SU-DHL-6 (cell line): ENCODE measurements at regions not wholly inside any gene's neighbourhood (a gene's known extent, or its start where the extent isn't known, plus 50 kb on each side); places are given as distances from the start of the nearest gene placed in this dataset.

ENCODE experiments used
- EZH2phosphoT487 ChIP-seq: fragments of 200-600 bp; sonication (generic), shearing (Covaris generic); conservative IDR thresholded peaks from 2 replicates; pipeline ENCODE4 v1.6.1; 2018; ENCODE audit warnings: mild to moderate bottlenecking, antibody characterized with exemption, low read length, moderate library complexity, mixed read lengths
- TF ChIP-seq, protein P1 (sequence below): fragments of 200-600 bp; sonication (generic); IDR thresholded peaks from one replicate; pipeline ENCODE4 v1.5.1; 2017; ENCODE audit warnings: antibody characterized with exemption, mild to moderate bottlenecking, low read length, moderate library complexity; ENCODE audit not compliant: insufficient read depth, poor library complexity, severe bottlenecking

DNA sequence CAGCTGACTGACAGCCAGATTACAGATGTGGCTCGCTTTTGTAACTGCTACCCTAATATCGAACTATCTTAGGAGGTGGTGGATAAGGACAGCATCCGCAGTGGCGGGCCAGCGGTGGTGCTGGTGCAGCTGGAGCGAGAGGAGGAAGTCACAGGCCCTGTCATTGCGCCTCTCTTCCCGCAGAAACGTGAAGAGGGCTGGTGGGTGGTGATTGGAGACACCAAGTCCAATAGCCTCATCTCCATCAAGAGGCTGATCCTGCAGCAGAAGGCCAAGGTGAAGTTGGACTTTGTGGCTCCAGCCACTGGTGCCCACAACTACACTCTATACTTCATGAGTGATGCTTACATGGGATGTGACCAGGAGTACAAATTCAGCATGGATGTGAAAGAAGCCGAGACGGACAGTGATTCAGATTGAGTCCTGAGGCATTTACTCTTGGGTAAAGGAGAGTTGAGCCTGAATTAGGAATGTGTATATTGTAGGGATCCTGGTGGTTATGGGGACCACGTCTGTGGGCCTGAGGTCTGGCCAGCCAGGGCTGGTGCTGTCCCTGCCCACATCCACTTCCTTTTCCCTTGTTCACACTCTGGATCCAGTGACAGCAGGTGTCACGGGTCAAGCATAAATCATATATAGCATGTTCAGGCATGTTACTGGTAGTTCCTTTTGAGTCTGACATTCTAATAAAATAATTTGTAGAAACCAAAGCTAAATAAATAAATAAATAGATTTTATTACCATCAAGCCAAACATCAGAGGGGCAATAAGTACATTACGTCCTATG lies 89.0 kb upstream of the SMURF2 start:
- TF ChIP-seq, protein P1, sequence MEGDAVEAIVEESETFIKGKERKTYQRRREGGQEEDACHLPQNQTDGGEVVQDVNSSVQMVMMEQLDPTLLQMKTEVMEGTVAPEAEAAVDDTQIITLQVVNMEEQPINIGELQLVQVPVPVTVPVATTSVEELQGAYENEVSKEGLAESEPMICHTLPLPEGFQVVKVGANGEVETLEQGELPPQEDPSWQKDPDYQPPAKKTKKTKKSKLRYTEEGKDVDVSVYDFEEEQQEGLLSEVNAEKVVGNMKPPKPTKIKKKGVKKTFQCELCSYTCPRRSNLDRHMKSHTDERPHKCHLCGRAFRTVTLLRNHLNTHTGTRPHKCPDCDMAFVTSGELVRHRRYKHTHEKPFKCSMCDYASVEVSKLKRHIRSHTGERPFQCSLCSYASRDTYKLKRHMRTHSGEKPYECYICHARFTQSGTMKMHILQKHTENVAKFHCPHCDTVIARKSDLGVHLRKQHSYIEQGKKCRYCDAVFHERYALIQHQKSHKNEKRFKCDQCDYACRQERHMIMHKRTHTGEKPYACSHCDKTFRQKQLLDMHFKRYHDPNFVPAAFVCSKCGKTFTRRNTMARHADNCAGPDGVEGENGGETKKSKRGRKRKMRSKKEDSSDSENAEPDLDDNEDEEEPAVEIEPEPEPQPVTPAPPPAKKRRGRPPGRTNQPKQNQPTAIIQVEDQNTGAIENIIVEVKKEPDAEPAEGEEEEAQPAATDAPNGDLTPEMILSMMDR, result no peak
- no peak for TF ChIP-seq EZH2phosphoT487
